22Rv1 (cell line): ENCODE measurements at regions not wholly inside any gene's neighbourhood (a gene's known extent, or its start where the extent isn't known, plus 50 kb on each side); places are given as distances from the start of the nearest gene placed in this dataset.

Source experiments
- H3K27ac ChIP-seq: fragments of 450-650 bp; 2 replicates; pipeline ENCODE4 v1.5.1; 2017
- ZFX ChIP-seq: fragments of 450-650 bp; IDR thresholded peaks from 2 replicates; pipeline ENCODE4 v1.6.1; 2017; ENCODE audit warnings: antibody characterized with exemption, borderline replicate concordance
- TF ChIP-seq, protein P1 (sequence below): fragments of 450-650 bp; IDR thresholded peaks from 2 replicates; pipeline ENCODE4 v1.5.1; 2017; ENCODE audit warnings: mild to moderate bottlenecking

GRCh38 chr6:105497549-105497948, 94.7 kb upstream of the PREP start:
- TF ChIP-seq, protein P1, sequence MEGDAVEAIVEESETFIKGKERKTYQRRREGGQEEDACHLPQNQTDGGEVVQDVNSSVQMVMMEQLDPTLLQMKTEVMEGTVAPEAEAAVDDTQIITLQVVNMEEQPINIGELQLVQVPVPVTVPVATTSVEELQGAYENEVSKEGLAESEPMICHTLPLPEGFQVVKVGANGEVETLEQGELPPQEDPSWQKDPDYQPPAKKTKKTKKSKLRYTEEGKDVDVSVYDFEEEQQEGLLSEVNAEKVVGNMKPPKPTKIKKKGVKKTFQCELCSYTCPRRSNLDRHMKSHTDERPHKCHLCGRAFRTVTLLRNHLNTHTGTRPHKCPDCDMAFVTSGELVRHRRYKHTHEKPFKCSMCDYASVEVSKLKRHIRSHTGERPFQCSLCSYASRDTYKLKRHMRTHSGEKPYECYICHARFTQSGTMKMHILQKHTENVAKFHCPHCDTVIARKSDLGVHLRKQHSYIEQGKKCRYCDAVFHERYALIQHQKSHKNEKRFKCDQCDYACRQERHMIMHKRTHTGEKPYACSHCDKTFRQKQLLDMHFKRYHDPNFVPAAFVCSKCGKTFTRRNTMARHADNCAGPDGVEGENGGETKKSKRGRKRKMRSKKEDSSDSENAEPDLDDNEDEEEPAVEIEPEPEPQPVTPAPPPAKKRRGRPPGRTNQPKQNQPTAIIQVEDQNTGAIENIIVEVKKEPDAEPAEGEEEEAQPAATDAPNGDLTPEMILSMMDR: no peak
- no peak overlapping the region for H3K27ac ChIP-seq

- TF ChIP-seq, protein P1: no peak
- no peak for TF ChIP-seq ZFX
- no peak overlapping the region for H3K27ac ChIP-seq
Measured at GRCh38 chr6:105495515-105495914, 92.6 kb upstream of the PREP start.

GRCh38 chr6:105494688-105495087, 91.8 kb upstream of the PREP start:
- TF ChIP-seq, protein P1: no peak
- no peak for TF ChIP-seq ZFX
- no peak overlapping the region for H3K27ac ChIP-seq

DNA sequence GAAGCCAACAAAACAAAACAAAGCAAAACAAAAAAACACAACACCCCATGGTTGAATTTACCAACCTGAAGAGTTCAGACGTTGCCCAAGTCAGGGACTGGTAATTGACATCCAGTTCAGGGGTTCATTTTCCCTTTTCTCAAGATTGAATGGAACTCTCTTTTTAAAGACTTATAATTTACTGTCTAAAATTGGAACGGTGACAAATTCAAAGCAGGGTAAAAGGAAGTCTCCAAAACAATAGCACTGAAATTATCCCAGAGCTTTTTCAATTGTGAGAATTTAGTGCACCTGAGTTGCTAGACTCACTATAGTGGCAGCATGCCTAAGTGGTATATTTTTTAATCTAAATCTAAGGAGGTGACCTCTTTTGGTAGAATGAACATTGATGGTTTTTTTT, 90.9 kb upstream of the PREP start:
- TF ChIP-seq, protein P1: no peak
- no peak for TF ChIP-seq ZFX

DNA sequence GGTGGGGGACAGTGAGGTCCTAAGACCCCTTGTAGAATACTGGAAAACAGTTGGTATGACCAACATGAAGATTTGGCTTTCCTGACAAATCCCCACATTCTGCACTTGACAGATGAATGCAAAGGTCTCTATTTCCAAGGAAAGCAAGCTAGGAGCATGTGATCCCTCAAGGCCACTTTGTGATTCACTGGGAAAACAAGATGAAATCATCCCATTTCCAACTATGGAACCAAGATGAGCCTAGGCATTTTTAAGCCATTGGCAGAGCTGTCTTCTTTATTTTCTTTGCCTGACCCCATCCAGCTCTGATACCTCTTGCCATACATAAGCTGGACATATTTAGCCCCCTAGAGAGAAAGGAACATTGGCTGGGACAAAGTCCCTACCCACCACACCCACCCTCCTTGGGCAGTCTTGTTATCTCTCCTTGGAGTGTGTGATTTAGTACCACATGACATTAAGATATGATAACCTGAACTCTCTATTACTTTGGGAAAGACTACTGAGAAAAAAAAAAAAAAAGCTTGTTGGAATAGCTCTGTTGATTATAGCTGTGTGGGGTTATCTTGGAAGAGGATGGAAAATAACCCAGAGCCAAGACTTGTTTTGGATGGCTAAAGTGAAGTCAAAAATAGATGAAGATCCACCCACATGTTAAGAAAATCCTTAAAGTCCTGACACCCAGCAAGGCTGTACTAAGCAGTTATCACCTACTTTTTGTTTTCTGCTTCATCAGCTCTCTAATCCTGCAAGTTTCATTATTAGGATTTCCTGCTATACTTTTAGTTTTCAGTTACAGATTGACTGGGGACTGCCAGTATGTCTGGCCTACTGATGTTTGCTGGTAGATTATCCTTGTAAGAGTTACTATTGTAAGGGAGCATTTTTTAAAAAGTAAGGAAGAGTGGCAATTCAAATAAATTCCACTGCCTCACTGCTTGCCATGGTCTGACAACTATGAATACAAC, 90.1 kb upstream of the PREP start:
- TF ChIP-seq ZFX: no peak
- TF ChIP-seq, protein P1: no peak
- H3K27ac ChIP-seq: no peak overlapping the region

More for the DNA sequence above, 90.9 kb upstream of the PREP start:
- no peak overlapping the region for H3K27ac ChIP-seq

DNA sequence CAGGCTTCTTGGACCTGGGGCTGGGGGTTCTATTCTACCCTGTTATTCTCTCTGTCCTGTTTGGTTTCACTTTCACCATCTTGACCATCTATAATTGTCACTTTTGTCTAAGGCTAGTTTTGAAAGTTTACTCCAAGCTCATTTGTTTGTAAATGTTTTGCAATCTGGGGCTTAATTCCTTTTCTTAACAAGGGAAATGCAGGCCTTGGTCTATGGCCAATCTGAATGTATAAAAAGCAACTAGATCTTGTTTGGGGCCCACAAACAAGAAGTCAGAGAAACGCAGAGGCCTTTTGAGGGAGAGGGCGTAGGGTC, 86.3 kb upstream of the PREP start:
- no peak overlapping the region for H3K27ac ChIP-seq
- no peak for TF ChIP-seq ZFX
- TF ChIP-seq, protein P1: no peak

- no peak for TF ChIP-seq ZFX
- TF ChIP-seq, protein P1: no peak
- H3K27ac ChIP-seq: no peak overlapping the region
Measured at GRCh38 chr6:105488516-105489215, 85.8 kb upstream of the PREP start.
